SK-N-SH treated with all-trans-retinoic acid at 6 μM for 48 hours (cell line): ENCODE measurements at regions not wholly inside any gene's neighbourhood (a gene's known extent, or its start where the extent isn't known, plus 50 kb on each side); places are given as distances from the start of the nearest gene placed in this dataset.

Experiments
- ATAC-seq: fragments of 200-7000 bp; cut with Tn5 transposase; 3 replicates; pipeline ENCODE4 v1.9.1; 2020; ENCODE audit warnings: mild to moderate bottlenecking, moderate library complexity
- ARNTL ChIP-seq: fragments of 450-650 bp; formaldehyde crosslinking; IDR thresholded peaks from 2 replicates; pipeline ENCODE4 v1.5.0; 2020; ENCODE audit warnings: low read depth, mild to moderate bottlenecking, moderate library complexity, borderline replicate concordance
- BACH2 ChIP-seq: fragments of 250-450 bp; sonication (Bioruptor Pico); IDR thresholded peaks from 2 replicates; pipeline ENCODE4 v1.9.0; 2021; ENCODE audit warnings: mild to moderate bottlenecking, borderline replicate concordance
- CSDC2 ChIP-seq: fragments of 250-450 bp; sonication (Bioruptor Pico); IDR thresholded peaks from 2 replicates; pipeline ENCODE4 v1.5.0; 2020; ENCODE audit warnings: mild to moderate bottlenecking, moderate library complexity
- ESRRG ChIP-seq: fragments of 250-450 bp; sonication (Bioruptor Pico); IDR thresholded peaks from 2 replicates; pipeline ENCODE4 v1.6.1; 2021; ENCODE audit warnings: mild to moderate bottlenecking
- GLIS3 ChIP-seq: fragments of 250-450 bp; sonication (Bioruptor Pico); IDR thresholded peaks from 2 replicates; pipeline ENCODE4 v1.5.0; 2020; ENCODE audit warnings: mild to moderate bottlenecking, moderate library complexity
- ISL1 ChIP-seq: fragments of 250-450 bp; sonication (Bioruptor Pico); IDR thresholded peaks from 2 replicates; pipeline ENCODE4 v2.1.2; 2022; ENCODE audit warnings: mild to moderate bottlenecking, moderate library complexity
- OSR1 ChIP-seq: fragments of 250-450 bp; sonication (Bioruptor Pico); IDR thresholded peaks from 2 replicates; pipeline ENCODE4 v1.8.0; 2022; ENCODE audit warnings: moderate library complexity, mild to moderate bottlenecking, inconsistent platforms
- PATZ1 ChIP-seq: fragments of 250-450 bp; sonication (Bioruptor Pico); IDR thresholded peaks from 2 replicates; pipeline ENCODE4 v1.8.0; 2020; ENCODE audit warnings: mild to moderate bottlenecking, moderate library complexity, borderline replicate concordance
- POU6F1 ChIP-seq: fragments of 250-450 bp; sonication (Bioruptor Pico); IDR thresholded peaks from 2 replicates; pipeline ENCODE4 v1.8.0; 2021; ENCODE audit warnings: low read depth, mild to moderate bottlenecking, moderate library complexity, borderline replicate concordance
- PPARA ChIP-seq: fragments of 250-450 bp; sonication (Bioruptor Pico); IDR thresholded peaks from 2 replicates; pipeline ENCODE4 v1.5.0; 2020; ENCODE audit warnings: mild to moderate bottlenecking, borderline replicate concordance
- RARB ChIP-seq: fragments of 250-450 bp; sonication (Bioruptor Pico); IDR thresholded peaks from 2 replicates; pipeline ENCODE4 v1.8.0; 2021; ENCODE audit warnings: mild to moderate bottlenecking, moderate library complexity
- SNAI2 ChIP-seq: fragments of 250-450 bp; sonication (Bioruptor Pico); IDR thresholded peaks from 2 replicates; pipeline ENCODE4 v1.5.0; 2020; ENCODE audit warnings: mild to moderate bottlenecking, moderate library complexity
- TCF4 ChIP-seq: fragments of 250-450 bp; sonication (Bioruptor Pico); IDR thresholded peaks from 2 replicates; pipeline ENCODE4 v1.8.0; 2021; ENCODE audit warnings: mild to moderate bottlenecking, moderate library complexity, borderline replicate concordance
- TOX ChIP-seq: fragments of 250-450 bp; sonication (Bioruptor Pico); IDR thresholded peaks from 2 replicates; pipeline ENCODE4 v1.8.0; 2021; ENCODE audit warnings: mild to moderate bottlenecking, moderate library complexity, borderline replicate concordance
- ZC3H10 ChIP-seq: fragments of 250-450 bp; sonication (Bioruptor Pico); IDR thresholded peaks from 2 replicates; pipeline ENCODE4 v1.5.1; 2021; ENCODE audit warnings: mild to moderate bottlenecking, moderate library complexity
- ZFP3 ChIP-seq: fragments of 250-450 bp; sonication (Bioruptor Pico); IDR thresholded peaks from 2 replicates; pipeline ENCODE4 v1.5.0; 2020; ENCODE audit warnings: mild to moderate bottlenecking, moderate library complexity
- ZFP30 ChIP-seq: fragments of 450-650 bp; formaldehyde crosslinking; IDR thresholded peaks from 2 replicates; pipeline ENCODE4 v1.5.0; 2022; ENCODE audit warnings: mild to moderate bottlenecking, moderate library complexity
- ZNF565 ChIP-seq: fragments of 450-650 bp; formaldehyde crosslinking; conservative IDR thresholded peaks from 2 replicates; pipeline ENCODE4 v1.5.0; 2020; ENCODE audit warnings: low read depth, mild to moderate bottlenecking, moderate library complexity
- ZNF8 ChIP-seq: fragments of 450-650 bp; formaldehyde crosslinking; IDR thresholded peaks from 2 replicates; pipeline ENCODE4 v1.5.0; 2020; ENCODE audit warnings: mild to moderate bottlenecking, moderate library complexity
- TF ChIP-seq, protein P1 (sequence below): fragments of 250-450 bp; sonication (Bioruptor Pico); IDR thresholded peaks from 2 replicates; pipeline ENCODE4 v1.5.1; 2021; ENCODE audit warnings: mild to moderate bottlenecking, moderate library complexity
- TF ChIP-seq, protein P2 (sequence below): fragments of 250-450 bp; sonication (Bioruptor Pico); IDR thresholded peaks from 2 replicates; pipeline ENCODE4 v1.5.1; 2020; ENCODE audit warnings: low read depth, mild to moderate bottlenecking, moderate library complexity
- TF ChIP-seq, protein P3 (sequence below): fragments of 250-450 bp; sonication (Bioruptor Pico); IDR thresholded peaks from 2 replicates; pipeline ENCODE4 v1.5.0; 2020; ENCODE audit warnings: mild to moderate bottlenecking, moderate library complexity

GRCh38 chr4:79850626-79851025 lies 222.4 kb downstream of the ANTXR2 start:
- ATAC-seq, result no peak
- TF ChIP-seq ZFP3 (CRISPR knock-in tag), result no peak
- no peak for TF ChIP-seq ZC3H10 (CRISPR knock-in tag)
- no peak for TF ChIP-seq GLIS3 (CRISPR knock-in tag)
- TF ChIP-seq BACH2 (CRISPR knock-in tag), result no peak
- TF ChIP-seq TCF4 (CRISPR knock-in tag), result no peak
- no peak for TF ChIP-seq POU6F1 (CRISPR knock-in tag)
- no peak for TF ChIP-seq RARB
- no peak for TF ChIP-seq ZFP30
- no peak for TF ChIP-seq ARNTL (CRISPR knock-in tag)
- no peak for TF ChIP-seq PATZ1
- TF ChIP-seq, protein P1, sequence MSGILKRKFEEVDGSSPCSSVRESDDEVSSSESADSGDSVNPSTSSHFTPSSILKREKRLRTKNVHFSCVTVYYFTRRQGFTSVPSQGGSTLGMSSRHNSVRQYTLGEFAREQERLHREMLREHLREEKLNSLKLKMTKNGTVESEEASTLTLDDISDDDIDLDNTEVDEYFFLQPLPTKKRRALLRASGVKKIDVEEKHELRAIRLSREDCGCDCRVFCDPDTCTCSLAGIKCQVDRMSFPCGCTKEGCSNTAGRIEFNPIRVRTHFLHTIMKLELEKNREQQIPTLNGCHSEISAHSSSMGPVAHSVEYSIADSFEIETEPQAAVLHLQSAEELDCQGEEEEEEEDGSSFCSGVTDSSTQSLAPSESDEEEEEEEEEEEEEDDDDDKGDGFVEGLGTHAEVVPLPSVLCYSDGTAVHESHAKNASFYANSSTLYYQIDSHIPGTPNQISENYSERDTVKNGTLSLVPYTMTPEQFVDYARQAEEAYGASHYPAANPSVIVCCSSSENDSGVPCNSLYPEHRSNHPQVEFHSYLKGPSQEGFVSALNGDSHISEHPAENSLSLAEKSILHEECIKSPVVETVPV (CRISPR knock-in tag), result no peak
- no peak for TF ChIP-seq SNAI2 (CRISPR knock-in tag)
- TF ChIP-seq PPARA (CRISPR knock-in tag), result no peak
- TF ChIP-seq, protein P2, sequence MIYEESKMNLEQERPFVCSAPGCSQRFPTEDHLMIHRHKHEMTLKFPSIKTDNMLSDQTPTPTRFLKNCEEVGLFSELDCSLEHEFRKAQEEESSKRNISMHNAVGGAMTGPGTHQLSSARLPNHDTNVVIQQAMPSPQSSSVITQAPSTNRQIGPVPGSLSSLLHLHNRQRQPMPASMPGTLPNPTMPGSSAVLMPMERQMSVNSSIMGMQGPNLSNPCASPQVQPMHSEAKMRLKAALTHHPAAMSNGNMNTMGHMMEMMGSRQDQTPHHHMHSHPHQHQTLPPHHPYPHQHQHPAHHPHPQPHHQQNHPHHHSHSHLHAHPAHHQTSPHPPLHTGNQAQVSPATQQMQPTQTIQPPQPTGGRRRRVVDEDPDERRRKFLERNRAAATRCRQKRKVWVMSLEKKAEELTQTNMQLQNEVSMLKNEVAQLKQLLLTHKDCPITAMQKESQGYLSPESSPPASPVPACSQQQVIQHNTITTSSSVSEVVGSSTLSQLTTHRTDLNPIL (CRISPR knock-in tag), result no peak
- TF ChIP-seq, protein P3, sequence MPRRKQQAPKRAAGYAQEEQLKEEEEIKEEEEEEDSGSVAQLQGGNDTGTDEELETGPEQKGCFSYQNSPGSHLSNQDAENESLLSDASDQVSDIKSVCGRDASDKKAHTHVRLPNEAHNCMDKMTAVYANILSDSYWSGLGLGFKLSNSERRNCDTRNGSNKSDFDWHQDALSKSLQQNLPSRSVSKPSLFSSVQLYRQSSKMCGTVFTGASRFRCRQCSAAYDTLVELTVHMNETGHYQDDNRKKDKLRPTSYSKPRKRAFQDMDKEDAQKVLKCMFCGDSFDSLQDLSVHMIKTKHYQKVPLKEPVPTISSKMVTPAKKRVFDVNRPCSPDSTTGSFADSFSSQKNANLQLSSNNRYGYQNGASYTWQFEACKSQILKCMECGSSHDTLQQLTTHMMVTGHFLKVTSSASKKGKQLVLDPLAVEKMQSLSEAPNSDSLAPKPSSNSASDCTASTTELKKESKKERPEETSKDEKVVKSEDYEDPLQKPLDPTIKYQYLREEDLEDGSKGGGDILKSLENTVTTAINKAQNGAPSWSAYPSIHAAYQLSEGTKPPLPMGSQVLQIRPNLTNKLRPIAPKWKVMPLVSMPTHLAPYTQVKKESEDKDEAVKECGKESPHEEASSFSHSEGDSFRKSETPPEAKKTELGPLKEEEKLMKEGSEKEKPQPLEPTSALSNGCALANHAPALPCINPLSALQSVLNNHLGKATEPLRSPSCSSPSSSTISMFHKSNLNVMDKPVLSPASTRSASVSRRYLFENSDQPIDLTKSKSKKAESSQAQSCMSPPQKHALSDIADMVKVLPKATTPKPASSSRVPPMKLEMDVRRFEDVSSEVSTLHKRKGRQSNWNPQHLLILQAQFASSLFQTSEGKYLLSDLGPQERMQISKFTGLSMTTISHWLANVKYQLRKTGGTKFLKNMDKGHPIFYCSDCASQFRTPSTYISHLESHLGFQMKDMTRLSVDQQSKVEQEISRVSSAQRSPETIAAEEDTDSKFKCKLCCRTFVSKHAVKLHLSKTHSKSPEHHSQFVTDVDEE (CRISPR knock-in tag), result no peak
- TF ChIP-seq ZNF565 (CRISPR knock-in tag), result no peak
- no peak for TF ChIP-seq ESRRG (CRISPR knock-in tag)

DNA sequence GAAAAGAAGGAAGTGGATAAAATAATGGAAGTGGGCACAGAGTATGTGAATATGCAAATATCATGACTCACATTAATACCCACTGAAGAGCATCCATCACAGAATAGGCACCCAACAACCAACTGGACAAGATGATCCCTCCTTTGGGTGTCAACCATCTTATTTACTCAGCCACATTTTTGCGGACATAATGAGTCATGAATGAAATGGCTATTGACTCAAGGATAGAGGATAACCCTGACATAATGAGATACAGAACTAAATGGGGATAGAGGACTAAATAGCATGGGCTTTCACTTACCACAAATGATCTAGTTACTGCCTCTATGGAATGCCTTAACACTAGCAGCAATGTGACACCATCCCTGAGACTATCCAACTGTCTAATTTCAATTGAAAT lies 224.7 kb downstream of the ANTXR2 start:
- ATAC-seq, result no peak
- TF ChIP-seq ISL1 (CRISPR knock-in tag) (no peak), ESRRG (CRISPR knock-in tag) (no peak), ZFP3 (CRISPR knock-in tag) (no peak), BACH2 (CRISPR knock-in tag) (no peak), OSR1 (no peak), ZC3H10 (CRISPR knock-in tag) (no peak), CSDC2 (CRISPR knock-in tag) (no peak), TOX (CRISPR knock-in tag) (no peak), ZNF565 (CRISPR knock-in tag) (no peak), SNAI2 (CRISPR knock-in tag) (no peak), GLIS3 (CRISPR knock-in tag) (no peak), ZNF8 (CRISPR knock-in tag) (no peak), PATZ1 (no peak), ZFP30 (no peak), RARB (no peak)
- TF ChIP-seq, protein P3 (CRISPR knock-in tag), result no peak
- TF ChIP-seq, protein P2 (CRISPR knock-in tag), result no peak
- TF ChIP-seq, protein P1 (CRISPR knock-in tag), result no peak
